ENCODE measurements at regions not wholly inside any gene's neighbourhood (a gene's known extent, or its start where the extent isn't known, plus 50 kb on each side); places are given as distances from the start of the nearest gene placed in this dataset.

DNA sequence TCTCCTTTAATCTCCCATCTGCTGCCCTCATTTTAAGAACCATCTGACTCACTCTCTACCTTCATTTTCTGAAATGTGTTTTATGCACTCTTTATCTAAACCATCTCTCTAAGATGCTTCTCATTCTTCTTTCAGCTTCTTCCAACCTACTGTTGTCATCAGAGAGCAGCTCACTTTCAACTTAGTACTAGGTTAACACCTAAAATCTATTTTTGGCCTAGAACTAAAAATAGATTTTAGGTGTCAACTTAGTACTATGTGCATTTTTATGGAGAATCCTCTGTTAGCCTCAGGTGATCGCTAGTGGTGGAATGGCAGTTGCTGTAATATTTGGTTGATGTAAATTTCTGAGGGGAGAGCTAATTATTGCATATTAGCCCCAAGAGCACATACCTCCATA lies 277.1 kb downstream of the KCNJ2 start:
- TF ChIP-seq, protein P1, sequence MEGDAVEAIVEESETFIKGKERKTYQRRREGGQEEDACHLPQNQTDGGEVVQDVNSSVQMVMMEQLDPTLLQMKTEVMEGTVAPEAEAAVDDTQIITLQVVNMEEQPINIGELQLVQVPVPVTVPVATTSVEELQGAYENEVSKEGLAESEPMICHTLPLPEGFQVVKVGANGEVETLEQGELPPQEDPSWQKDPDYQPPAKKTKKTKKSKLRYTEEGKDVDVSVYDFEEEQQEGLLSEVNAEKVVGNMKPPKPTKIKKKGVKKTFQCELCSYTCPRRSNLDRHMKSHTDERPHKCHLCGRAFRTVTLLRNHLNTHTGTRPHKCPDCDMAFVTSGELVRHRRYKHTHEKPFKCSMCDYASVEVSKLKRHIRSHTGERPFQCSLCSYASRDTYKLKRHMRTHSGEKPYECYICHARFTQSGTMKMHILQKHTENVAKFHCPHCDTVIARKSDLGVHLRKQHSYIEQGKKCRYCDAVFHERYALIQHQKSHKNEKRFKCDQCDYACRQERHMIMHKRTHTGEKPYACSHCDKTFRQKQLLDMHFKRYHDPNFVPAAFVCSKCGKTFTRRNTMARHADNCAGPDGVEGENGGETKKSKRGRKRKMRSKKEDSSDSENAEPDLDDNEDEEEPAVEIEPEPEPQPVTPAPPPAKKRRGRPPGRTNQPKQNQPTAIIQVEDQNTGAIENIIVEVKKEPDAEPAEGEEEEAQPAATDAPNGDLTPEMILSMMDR (conservative IDR thresholded peaks at IDR 0.05; ENCODE audit: low read depth, low read length): no peak
- TF ChIP-seq EZH2 (IDR thresholded peaks at IDR 0.05; ENCODE audit: low read length, unreplicated experiment) (no peak), EZH2phosphoT487 (IDR thresholded peaks at IDR 0.05; ENCODE audit: borderline replicate concordance, low read length) (no peak)
